GM18868 (cell line): ENCODE measurements at regions not wholly inside any gene's neighbourhood (a gene's known extent, or its start where the extent isn't known, plus 50 kb on each side); places are given as distances from the start of the nearest gene placed in this dataset.
A peak's percentile ranks its signal among the peaks of the same experiment; 100 is the strongest.
"Not testable (repeated sequence)": the region's sequence is repeated elsewhere in the genome, so short reads cannot be mapped to it uniquely, and the experiment has no call there.

ENCODE experiments used
- ATAC-seq: cut with Tn5 transposase; IDR thresholded peaks from one replicate; pipeline ENCODE4 v1.9.1; 2021; ENCODE audit warnings: mild to moderate bottlenecking, moderate library complexity; ENCODE audit not compliant: unreplicated experiment

DNA sequence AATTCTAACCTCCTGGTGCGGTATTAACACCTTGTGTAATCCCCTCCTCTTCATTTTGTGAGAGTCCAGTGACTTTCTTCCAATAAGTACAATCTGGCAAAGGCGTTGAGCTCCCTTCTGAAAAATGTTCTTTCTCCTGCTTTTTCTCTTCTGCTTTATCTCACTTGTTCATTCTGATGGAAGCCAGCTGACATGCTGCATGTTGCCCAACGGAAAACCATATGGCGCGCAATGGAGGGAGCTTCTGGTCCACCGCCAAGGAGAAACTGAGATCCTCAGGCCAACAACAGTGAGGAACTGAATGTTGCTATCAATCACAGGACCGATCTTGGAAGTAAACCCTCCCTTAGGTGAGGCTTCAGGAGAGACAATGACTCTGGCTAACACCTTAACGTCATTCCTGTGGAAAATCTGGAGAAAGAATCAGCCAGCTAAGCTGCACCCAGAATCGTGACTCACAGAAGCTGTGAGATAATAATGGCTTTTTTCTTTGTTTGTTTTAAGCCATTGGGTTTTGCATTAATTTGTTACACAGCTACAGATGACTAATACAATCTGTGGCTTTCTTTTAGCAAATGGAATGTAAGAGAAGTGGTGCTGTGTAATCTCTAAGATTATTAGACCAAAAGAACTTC is 1323.9 kb upstream of the DDX18 start:
- ATAC-seq = no peak

DNA sequence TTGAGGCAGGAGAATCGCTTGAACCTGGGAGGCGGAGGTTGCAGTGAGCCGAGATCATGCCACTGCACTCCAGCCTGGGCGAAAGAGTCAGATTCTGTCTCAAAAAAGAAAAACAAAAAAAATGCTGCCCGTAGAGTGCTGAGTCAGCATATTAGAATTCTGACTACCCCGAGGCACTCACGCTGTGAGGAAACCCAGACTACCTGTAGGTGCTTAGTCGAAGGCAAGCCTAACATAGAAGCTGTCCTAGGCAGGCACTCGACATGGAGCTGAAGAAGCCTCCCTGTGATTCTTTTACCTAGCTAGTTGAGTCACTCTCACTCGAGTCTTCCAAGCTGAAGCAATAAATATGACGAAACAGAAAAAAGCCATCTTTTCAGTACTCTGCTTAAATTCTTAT is 1323.2 kb upstream of the DDX18 start:
- no peak for ATAC-seq

DNA sequence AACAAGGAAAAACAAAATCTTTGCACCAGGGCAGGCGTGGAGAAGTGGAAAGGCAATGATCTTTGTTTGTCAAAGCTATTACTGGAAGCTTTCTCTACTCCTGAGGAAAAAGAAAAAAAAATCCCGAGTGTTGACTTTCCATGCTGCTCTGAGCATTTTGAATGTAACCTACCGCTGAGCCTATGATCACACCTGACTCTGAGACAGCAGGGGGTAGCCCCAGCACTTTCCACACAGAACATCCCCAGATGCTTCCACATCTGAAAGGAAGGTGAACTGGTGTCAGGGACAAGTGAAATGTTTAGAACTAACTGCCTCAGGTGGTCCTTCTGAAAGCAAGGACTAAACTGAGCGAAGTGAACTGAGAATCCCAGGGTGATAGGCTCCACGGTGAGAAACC is 1315.1 kb upstream of the DDX18 start:
- no peak for ATAC-seq

DNA sequence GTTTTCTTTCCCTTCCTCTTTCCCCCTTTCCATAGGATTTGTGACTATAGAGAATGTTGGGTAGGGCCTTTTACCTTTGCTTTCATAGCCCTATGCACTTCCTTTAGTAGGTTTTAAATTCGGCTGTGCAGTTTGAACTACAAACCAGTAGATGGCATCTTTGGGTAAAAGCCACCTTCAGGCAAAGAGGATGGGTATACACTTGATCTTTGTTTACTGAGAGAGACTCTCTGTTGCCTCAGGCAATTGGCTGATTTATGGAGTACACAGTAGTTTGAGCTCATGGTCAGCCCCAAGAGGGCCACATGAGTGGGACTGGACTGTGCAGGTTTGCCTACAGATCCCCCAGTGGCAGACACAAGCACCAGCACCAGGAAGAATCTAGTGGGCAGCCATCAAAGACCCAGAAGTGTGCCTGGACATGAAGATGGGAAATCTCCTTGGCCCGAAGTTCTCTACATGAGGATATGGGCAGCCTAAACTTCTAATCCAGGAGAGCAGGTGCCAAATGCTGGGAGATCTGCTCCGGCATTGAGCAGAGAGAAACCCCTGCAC is 1304.3 kb upstream of the DDX18 start:
- ATAC-seq = peak; percentile 92

DNA sequence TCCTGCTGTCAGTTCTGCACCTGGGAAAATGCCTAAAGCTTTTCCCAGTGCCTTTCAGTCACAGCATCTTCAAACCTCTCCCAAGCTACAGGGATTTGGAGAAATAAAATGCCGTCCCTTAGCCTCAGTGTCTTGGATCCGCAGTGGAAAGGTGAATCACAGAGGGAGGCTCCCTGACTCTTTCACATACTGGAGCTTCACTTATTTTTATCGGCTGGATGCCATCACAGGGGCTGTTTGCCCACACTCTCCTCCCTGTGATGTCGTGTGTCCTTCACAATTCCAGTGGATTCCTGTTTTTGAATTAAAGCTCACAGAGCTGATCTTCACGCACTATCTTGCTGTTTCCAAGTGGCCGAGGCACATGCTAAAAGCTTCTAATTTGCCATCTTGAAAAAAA is 1303.1 kb upstream of the DDX18 start:
- no peak for ATAC-seq

DNA sequence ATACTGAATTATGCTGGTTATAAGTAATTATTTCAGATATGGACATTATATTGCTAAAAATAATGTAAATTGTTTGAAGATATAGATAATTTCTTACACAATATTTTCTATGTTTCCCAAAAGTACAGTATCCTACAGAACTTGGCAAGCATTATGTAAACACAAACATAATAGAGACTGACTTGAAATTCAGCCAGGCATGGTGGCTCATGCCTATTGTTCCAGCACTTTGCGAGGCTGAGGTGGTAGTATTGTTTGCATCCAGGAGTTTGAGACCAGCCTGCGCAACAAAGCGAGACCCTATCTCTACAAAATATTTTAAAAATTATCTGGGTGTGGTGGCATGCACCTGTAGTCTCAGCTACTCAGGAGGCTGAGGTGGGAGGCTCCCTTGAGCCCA is 1300.5 kb upstream of the DDX18 start:
- no peak for ATAC-seq

DNA sequence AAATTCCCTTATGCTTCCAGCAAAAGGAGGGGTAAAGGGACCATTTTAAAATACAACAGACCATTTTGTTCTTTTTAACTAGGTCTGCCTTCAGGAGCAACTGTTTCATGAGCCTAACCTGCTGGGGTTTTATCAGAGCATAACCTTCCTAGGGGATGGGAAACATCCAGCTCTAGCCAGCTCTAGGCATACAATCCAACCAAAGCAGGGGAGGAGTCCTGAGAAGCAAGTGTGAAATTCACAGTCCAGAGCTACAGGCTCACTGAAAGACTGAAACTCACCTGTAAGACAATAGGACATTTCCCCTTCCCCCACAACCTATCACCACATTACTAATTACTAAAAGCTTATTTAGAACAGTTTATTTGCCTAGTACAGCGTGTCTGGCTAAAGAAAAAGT is 1296.6 kb upstream of the DDX18 start:
- no peak for ATAC-seq

DNA sequence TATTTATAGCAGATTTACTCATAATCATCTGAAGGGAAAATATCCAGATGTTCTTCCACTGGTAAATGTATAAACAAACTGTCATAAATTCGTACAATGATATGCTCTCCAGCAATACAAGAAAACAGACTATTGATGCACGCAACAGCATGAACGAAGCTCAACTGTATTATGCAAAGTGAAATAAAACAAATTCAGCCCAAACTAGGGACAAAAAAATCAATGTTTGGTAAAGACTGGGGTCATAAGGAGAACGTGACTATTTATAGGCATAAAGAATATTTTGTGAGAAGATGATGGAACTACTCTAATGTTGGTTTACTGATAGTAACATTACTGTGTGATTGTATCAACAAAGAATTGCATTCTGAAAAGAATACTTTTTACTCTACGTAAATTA is 1276.7 kb upstream of the DDX18 start:
- ATAC-seq = no peak

DNA sequence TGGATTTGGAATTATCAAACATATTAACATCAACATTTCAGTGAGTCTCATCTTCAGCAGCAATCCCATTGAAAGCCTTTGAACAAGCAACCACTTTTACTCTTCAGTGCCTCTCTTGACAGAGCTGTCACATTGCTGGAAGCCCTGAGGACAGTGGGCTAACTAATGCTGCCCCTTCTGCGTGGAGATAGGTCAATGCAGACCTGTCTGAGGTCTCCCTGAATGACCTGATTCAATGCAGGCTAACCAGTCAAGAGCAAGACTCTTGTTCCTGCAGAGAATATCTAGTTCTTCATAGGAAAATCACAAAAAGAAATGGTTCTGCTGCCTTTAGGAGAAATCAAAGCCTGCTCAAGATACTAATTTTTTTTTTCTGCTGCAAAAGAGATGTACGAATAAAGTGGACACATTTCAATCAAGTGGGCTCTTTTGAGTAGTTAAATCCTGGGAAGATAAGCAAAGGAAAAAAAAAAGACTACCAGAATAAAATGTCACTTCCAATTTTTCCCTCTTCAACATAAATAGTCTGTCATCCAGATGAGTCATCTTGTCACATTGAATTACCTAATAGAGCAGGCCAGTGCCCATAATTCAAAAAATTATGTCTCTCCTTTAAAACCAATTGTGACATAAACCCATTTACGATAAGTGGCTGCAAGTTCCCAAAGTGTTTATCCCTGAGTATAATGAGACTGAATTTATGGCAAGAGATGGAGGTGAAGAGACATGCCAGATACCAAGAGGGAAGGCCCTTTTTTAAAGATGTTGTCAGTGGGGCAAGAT is 1269.0 kb upstream of the DDX18 start:
- ATAC-seq = no peak

DNA sequence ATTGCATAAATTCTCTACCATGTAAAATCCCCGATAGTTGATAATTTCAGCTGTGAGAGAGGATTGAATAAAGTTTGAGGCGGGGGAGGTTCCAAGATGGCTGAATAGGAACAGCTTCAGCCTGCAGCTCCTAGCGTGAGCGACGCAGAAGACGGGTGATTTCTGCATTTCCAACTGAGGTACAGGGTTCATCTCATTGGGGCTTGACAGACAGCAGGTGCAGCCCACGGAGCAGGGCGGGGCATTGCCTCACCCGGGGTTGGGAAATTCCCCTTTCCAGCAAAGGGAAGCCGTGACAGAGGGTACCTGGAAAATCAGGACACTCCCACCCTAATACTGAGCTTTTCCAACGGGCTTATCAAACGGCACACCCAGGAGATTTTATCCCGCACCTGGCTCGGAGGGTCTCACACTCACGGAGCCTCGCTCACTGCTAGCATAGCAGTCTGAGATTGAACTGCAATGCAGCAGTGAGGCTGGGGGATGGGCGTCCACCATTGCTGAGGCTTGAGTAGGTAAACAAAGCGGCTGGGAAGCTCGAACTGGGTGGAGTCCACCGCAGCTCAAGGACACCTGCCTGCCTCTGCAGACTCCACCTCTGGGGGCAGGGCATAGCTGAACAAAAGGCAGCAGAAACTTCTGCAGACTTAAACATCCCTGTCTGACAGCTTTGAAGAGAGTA is 1261.6 kb upstream of the DDX18 start:
- ATAC-seq = not testable (repeated sequence)

DNA sequence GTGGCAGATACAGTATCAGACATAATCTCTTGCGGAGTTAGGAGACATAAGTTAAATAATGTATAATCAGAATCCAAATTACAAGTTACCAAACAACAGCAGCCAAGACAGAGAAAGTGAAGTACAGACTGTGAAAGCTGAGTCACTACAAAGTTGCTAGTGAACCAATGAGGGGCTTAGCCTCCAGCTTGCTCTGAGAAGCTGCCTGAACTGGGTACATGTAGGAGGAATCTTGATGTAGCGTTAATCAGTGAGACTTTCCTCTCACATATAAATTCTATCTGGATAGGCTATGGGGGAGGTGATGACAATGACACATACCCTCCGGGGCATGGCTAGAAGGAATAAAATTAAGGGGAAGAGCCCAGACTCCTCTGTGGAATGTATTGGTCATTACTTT is 1234.3 kb upstream of the DDX18 start:
- ATAC-seq = no peak

DNA sequence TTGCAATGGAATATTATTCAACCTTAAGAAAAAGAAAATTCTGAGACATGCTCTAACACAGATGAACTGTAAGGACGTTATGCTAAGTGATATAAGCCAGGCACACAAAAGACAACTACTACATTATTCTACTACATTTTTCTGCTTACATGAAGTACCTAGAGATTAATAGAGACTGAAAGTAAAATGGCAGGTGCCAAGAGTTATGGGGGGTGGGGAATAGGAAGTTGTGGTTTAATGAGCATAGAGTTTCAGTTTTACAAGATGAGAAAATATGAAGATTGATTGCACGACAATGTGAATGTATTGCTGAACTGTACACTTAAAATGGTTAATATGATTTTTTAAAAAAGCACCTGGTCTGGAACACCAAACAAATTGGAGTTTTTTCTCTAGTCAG is 1231.6 kb upstream of the DDX18 start:
- no peak for ATAC-seq

DNA sequence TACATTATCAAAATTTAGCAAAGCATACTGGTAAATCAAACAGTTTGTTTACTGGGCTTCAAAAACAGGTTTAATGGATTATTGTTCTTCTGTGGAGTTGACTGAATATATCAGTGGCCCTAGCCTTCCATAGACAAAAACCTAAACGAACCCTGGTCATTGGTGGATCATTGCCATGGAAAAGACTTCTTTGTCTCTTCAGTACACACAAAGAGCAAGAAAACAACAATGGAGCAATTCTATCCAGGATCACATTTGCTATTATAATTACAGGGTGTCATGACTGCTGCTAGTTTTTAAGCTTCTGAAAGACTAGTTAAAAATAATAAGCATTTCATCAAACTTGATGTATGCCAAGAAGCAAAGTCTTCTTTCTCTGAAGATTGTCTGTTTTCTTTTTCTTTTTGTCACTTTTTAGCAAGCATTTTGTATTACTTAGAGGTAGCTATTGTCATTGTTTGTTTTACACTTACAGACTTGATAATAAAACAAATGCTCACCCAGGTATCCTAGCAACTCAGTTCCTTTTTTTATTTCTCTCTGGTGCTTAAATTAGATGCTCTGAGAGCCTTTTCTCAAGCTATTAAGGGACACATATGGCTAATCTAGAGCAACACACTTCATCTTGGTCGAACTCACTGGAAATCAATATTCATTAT is 1228.7 kb upstream of the DDX18 start:
- no peak for ATAC-seq

DNA sequence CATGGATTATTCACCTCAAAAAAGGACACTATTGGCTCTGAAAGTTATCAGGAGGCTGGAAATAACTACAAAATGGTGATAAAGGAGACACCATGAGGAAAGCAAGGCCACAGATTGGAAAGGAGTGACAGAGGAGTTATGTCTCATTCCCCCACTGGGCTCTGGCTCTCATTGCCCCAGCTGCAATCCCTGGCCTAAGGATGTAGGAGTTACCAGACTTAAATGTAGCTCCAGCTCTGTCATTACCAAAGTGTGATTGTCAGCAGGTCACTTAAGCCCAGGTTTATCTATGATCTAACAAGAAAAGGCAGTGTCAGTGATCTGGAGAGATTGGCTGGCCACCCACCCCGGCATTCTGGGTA is 1228.2 kb upstream of the DDX18 start:
- no peak for ATAC-seq
